ENCODE measurements at regions not wholly inside any gene's neighbourhood (a gene's known extent, or its start where the extent isn't known, plus 50 kb on each side); places are given as distances from the start of the nearest gene placed in this dataset.

- no peak for TF ChIP-seq CTCF (IDR thresholded peaks at IDR 0.05; ENCODE audit: control insufficient read depth, insufficient read depth, low read depth, low read length, missing control alignments)
- DNase-seq (ENCODE audit: low read depth) = no peak
- H3K4me3 ChIP-seq (ENCODE audit: control insufficient read depth, low read depth, low read length) = no peak overlapping the region
These were observed 795.0 kb downstream of the DTWD2 start for GRCh38 chr5:118193194-118193905.

GRCh38 chr5:118185018-118185417, 803.3 kb downstream of the DTWD2 start:
- H3K4me3 ChIP-seq (ENCODE audit: control insufficient read depth, low read depth, low read length) = no peak overlapping the region
- no peak for TF ChIP-seq CTCF (IDR thresholded peaks at IDR 0.05; ENCODE audit: control insufficient read depth, insufficient read depth, low read depth, low read length, missing control alignments)
- no peak for DNase-seq (ENCODE audit: low read depth)

GRCh38 chr5:118176146-118176545, 812.2 kb downstream of the DTWD2 start:
- no peak for DNase-seq (ENCODE audit: low read depth)
- H3K4me3 ChIP-seq (ENCODE audit: control insufficient read depth, low read depth, low read length) = no peak overlapping the region
- TF ChIP-seq CTCF (IDR thresholded peaks at IDR 0.05; ENCODE audit: control insufficient read depth, insufficient read depth, low read depth, low read length, missing control alignments) = no peak

GRCh38 chr5:118174671-118175070, 813.7 kb downstream of the DTWD2 start:
- H3K4me3 ChIP-seq (ENCODE audit: control insufficient read depth, low read depth, low read length) = no peak overlapping the region
- TF ChIP-seq CTCF (IDR thresholded peaks at IDR 0.05; ENCODE audit: control insufficient read depth, insufficient read depth, low read depth, low read length, missing control alignments) = no peak
- DNase-seq (ENCODE audit: low read depth) = no peak

- H3K4me3 ChIP-seq (ENCODE audit: control insufficient read depth, low read depth, low read length) = no peak overlapping the region
- DNase-seq (ENCODE audit: low read depth) = no peak
- no peak for TF ChIP-seq CTCF (IDR thresholded peaks at IDR 0.05; ENCODE audit: control insufficient read depth, insufficient read depth, low read depth, low read length, missing control alignments)
These were observed 815.0 kb downstream of the DTWD2 start for GRCh38 chr5:118173340-118173739.

GRCh38 chr5:118165619-118166018, 822.7 kb downstream of the DTWD2 start:
- no peak overlapping the region for H3K4me3 ChIP-seq (ENCODE audit: control insufficient read depth, low read depth, low read length)
- no peak for TF ChIP-seq CTCF (IDR thresholded peaks at IDR 0.05; ENCODE audit: control insufficient read depth, insufficient read depth, low read depth, low read length, missing control alignments)
- DNase-seq (ENCODE audit: low read depth) = no peak
